Upper lobe of left lung (tissue), 6 donors: ENCODE measurements at regions not wholly inside any gene's neighbourhood (a gene's known extent, or its start where the extent isn't known, plus 50 kb on each side); places are given as distances from the start of the nearest gene placed in this dataset.

Experiments used
- ATAC-seq, 2 donors: fragments of 200-7000 bp; cut with Tn5 transposase; one replicate each; pipeline ENCODE4 v1.9.1; 2022; ENCODE audit warnings: mild to moderate bottlenecking in 2 of 2, moderate library complexity in 2 of 2; ENCODE audit not compliant: low FRiP score in 2 of 2
- DNase-seq, 2 donors: peaks; one replicate each; pipeline ENCODE4 v3.0.0-alpha.2; 2019 to 2020
- H3K27ac ChIP-seq, 4 donors: fragments of 200-600 bp; sonication (generic); one replicate each; pipeline ENCODE4 v1.5.1; 2016 to 2019
- H3K27me3 ChIP-seq, 4 donors: fragments of 200-600 bp; sonication (generic); one replicate each; pipeline ENCODE4 v1.5.1; 2017 to 2019
- H3K36me3 ChIP-seq, 4 donors: fragments of 200-600 bp; sonication (generic); one replicate each; pipeline ENCODE4 v1.5.1; 2016 to 2019
- H3K4me1 ChIP-seq, 4 donors: fragments of 200-600 bp; sonication (generic); one replicate each; pipeline ENCODE4 v1.5.1; 2018 to 2019
- H3K4me3 ChIP-seq, 4 donors: fragments of 200-600 bp; sonication (generic); one replicate each; pipeline ENCODE4 v1.5.1; 2017 to 2019; ENCODE audit warnings: mild to moderate bottlenecking in 2 of 4, moderate library complexity in 1 of 4
- H3K9me3 ChIP-seq, 4 donors: fragments of 200-600 bp; sonication (generic); one replicate each; pipeline ENCODE4 v1.5.1; 2018 to 2019
- EP300 ChIP-seq, 4 donors: sonication (generic); formaldehyde crosslinking; IDR thresholded peaks; one replicate each; pipeline ENCODE4 v1.5.1; 2017; ENCODE audit warnings: antibody characterized with exemption in 4 of 4, control low read depth in 2 of 4
- POLR2A ChIP-seq, 4 donors: fragments of 450-650 bp; IDR thresholded peaks; one replicate each; pipeline ENCODE4 v1.5.1; 2016 to 2017; ENCODE audit warnings: antibody characterized with exemption in 4 of 4, mild to moderate bottlenecking in 2 of 4
- POLR2AphosphoS5 ChIP-seq, 2 donors: sonication (generic); formaldehyde crosslinking; IDR thresholded peaks; one replicate each; pipeline ENCODE4 v1.5.1; 2017; ENCODE audit warnings: antibody characterized with exemption in 2 of 2
- WGBS, 2 donors: methylation state at CpG; one replicate each; pipeline ENCODE4 v1.1.5; 2017 to 2018; 5-methylcytosine and 5-hydroxymethylcytosine counted together
- TF ChIP-seq, protein P1 (sequence below), 6 experiments: fragments of 450-650 bp in 4 of 6; fragments of 200-600 bp in 2 of 6; sonication (generic) in 2 of 6; IDR thresholded peaks; one replicate each; pipeline ENCODE4 v1.5.1; 2016 to 2019; ENCODE audit warnings: antibody characterized with exemption in 6 of 6
- donor health status: DM: no; HTN: no; CAD: no; lungs with moderate emphysema.
- donor health status: DM: no; HTN: yes; CAD: no; lungs with severe emphysema.

- peak overlapping the region in 1 of 4 donors; percentile 19 for H3K27ac ChIP-seq
- ATAC-seq (peak in 1 of 2 donors; percentile 88), DNase-seq (no peak)
- WGBS, 2 donors, result 76 to 79% methylated on average over 10 of the region's 10 CpGs
- no peaks in the 10 kb centered on the region for H3K27me3 ChIP-seq
- peaks cover 0 to 8% (median 0%) of the 10 kb centered on the region in 4 donors for H3K4me1 ChIP-seq
- no peaks in the 10 kb centered on the region for H3K9me3 ChIP-seq
- H3K36me3 ChIP-seq, result no peaks in the 10 kb centered on the region
- H3K4me3 ChIP-seq, result no peak overlapping the region
- no peak for TF ChIP-seq POLR2A (IDR thresholded peaks at IDR 0.05)
- TF ChIP-seq, protein P1, sequence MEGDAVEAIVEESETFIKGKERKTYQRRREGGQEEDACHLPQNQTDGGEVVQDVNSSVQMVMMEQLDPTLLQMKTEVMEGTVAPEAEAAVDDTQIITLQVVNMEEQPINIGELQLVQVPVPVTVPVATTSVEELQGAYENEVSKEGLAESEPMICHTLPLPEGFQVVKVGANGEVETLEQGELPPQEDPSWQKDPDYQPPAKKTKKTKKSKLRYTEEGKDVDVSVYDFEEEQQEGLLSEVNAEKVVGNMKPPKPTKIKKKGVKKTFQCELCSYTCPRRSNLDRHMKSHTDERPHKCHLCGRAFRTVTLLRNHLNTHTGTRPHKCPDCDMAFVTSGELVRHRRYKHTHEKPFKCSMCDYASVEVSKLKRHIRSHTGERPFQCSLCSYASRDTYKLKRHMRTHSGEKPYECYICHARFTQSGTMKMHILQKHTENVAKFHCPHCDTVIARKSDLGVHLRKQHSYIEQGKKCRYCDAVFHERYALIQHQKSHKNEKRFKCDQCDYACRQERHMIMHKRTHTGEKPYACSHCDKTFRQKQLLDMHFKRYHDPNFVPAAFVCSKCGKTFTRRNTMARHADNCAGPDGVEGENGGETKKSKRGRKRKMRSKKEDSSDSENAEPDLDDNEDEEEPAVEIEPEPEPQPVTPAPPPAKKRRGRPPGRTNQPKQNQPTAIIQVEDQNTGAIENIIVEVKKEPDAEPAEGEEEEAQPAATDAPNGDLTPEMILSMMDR (IDR thresholded peaks at IDR 0.05), result peak in 1 of 6 experiments; percentile 21
These were observed 210.6 kb downstream of the PHLDA1 start for GRCh38 chr12:75820848-75821578.

DNA sequence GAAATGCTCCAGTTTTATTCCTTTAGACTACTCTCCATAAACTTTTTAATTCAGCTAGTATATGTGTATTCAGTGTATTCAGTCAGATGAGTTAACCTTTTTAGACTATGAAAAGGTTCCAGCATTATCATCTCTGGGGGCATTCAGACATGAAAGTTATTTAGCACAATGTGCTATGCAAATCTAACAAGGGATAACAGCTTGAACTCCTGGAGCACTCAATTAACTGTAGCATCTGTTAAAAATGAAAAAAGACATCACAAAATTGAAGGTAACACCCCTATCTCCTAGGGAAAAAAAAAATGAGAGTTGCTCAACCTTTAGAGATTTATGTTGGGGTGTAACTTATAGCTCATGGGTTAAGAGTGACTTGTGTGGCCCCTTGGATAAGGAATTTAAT lies 211.5 kb downstream of the PHLDA1 start:
- no peak for DNase-seq
- H3K27ac ChIP-seq, result peak overlapping the region in 1 of 4 donors; percentile 19
- no peaks in the 10 kb centered on the region for H3K9me3 ChIP-seq
- H3K36me3 ChIP-seq, result no peaks in the 10 kb centered on the region
- peaks cover 0 to 8% (median under 1%) of the 10 kb centered on the region in 4 donors for H3K4me1 ChIP-seq
- TF ChIP-seq EP300 (IDR thresholded peaks at IDR 0.05) (no peak), POLR2A (IDR thresholded peaks at IDR 0.05) (no peak), POLR2AphosphoS5 (IDR thresholded peaks at IDR 0.05) (no peak)
- TF ChIP-seq, protein P1 (IDR thresholded peaks at IDR 0.05), result no peak
- H3K4me3 ChIP-seq, result no peak overlapping the region
- ATAC-seq, result no peak
- H3K27me3 ChIP-seq, result no peaks in the 10 kb centered on the region

DNA sequence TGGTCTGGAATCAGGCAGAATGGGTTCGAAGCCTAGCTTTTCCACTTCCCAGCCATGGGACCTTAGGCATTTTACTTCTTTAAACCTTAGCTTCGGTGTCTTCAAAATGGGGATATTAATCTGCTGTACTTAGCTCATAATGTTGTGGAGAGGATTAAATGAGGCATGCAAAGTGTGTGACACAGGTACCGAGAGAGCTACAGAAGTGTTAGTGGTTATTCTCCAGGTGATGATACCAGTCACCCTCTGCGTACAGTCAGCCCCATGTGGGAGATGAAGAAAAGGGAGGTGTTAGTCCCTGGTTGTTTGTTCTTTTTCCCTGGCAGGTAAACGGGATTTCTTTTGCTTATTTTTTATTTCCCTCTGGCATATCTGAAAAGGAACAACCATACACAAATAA lies 212.1 kb downstream of the PHLDA1 start:
- Histone ChIP-seq H3K4me1 (peaks cover 0 to 8% (median 3%) of the 10 kb centered on the region in 4 donors), H3K4me3 (no peak overlapping the region), H3K27ac (no peak overlapping the region), H3K9me3 (no peaks in the 10 kb centered on the region), H3K27me3 (no peaks in the 10 kb centered on the region), H3K36me3 (no peaks in the 10 kb centered on the region)
- ATAC-seq (no peak), DNase-seq (no peak)
- TF ChIP-seq POLR2A (IDR thresholded peaks at IDR 0.05), result no peak
- TF ChIP-seq, protein P1 (IDR thresholded peaks at IDR 0.05), result no peak
- 88 to 91% methylated on average over 5 of the region's 5 CpGs for WGBS, 2 donors

GRCh38 chr12:75818863-75819262 lies 212.7 kb downstream of the PHLDA1 start:
- Histone ChIP-seq H3K4me1 (peaks cover 0 to 8% (median 3%) of the 10 kb centered on the region in 4 donors), H3K4me3 (no peak overlapping the region), H3K27me3 (no peaks in the 10 kb centered on the region), H3K27ac (no peak overlapping the region), H3K36me3 (no peaks in the 10 kb centered on the region), H3K9me3 (no peaks in the 10 kb centered on the region)
- ATAC-seq (no peak), DNase-seq (no peak)
- TF ChIP-seq POLR2A (IDR thresholded peaks at IDR 0.05) (no peak), EP300 (IDR thresholded peaks at IDR 0.05) (no peak), POLR2AphosphoS5 (IDR thresholded peaks at IDR 0.05) (no peak)
- TF ChIP-seq, protein P1 (IDR thresholded peaks at IDR 0.05), result no peak

DNA sequence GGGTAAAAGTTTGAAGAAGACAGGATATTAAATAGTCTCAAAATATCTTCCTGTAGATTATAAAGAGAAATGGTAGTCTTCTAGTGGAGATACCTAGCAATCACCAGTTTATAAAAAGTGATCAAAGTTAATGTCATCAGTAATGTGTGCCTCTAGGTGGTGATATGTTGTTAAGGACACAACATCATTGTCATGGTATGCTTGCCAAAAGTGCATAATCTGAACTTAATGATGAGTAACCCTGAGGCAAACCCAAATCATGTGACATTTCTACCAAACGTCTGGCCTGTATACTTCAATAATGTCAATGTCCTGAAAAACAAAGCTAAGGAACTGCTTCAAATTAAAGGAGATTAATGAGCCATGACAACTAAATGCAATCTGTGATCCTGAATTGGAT lies 214.7 kb downstream of the PHLDA1 start:
- Histone ChIP-seq H3K36me3 (no peaks in the 10 kb centered on the region), H3K4me1 (peaks cover 0 to 8% (median 3%) of the 10 kb centered on the region in 4 donors), H3K27ac (no peak overlapping the region), H3K27me3 (no peaks in the 10 kb centered on the region), H3K9me3 (no peaks in the 10 kb centered on the region), H3K4me3 (no peak overlapping the region)
- DNase-seq (no peak), ATAC-seq (no peak)
- TF ChIP-seq, protein P1 (IDR thresholded peaks at IDR 0.05), result peak in 1 of 6 experiments; percentile 10
- no peak for TF ChIP-seq EP300 (IDR thresholded peaks at IDR 0.05)
- WGBS, 2 donors, result 13 to 19% methylated on average over 1 of the region's 1 CpG
